SU-DHL-6 (cell line): ENCODE measurements at regions not wholly inside any gene's neighbourhood (a gene's known extent, or its start where the extent isn't known, plus 50 kb on each side); places are given as distances from the start of the nearest gene placed in this dataset.

Experiments used
- CTCF ChIP-seq: fragments of 200-600 bp; sonication (generic); IDR thresholded peaks from one replicate; pipeline ENCODE4 v1.5.1; 2017; ENCODE audit warnings: antibody characterized with exemption, mild to moderate bottlenecking, low read length, moderate library complexity; ENCODE audit not compliant: insufficient read depth, poor library complexity, severe bottlenecking
- EZH2phosphoT487 ChIP-seq: fragments of 200-600 bp; sonication (generic), shearing (Covaris generic); conservative IDR thresholded peaks from 2 replicates; pipeline ENCODE4 v1.6.1; 2018; ENCODE audit warnings: mild to moderate bottlenecking, antibody characterized with exemption, low read length, moderate library complexity, mixed read lengths

GRCh38 chr4:27111627-27112026, 251.0 kb downstream of the STIM2 start:
- TF ChIP-seq CTCF: no peak
- TF ChIP-seq EZH2phosphoT487: no peak
